ENCODE measurements at regions not wholly inside any gene's neighbourhood (a gene's known extent, or its start where the extent isn't known, plus 50 kb on each side); places are given as distances from the start of the nearest gene placed in this dataset.
A peak's percentile ranks its signal among the peaks of the same experiment; 100 is the strongest.

- Histone ChIP-seq H4K91ac (ENCODE audit: low read depth, low read length) (no peak overlapping the region), H3K23ac (ENCODE audit: low read length) (peak overlapping the region; percentile 47), H4K8ac (ENCODE audit: low read depth, low read length) (no peak overlapping the region), H4K12ac (ENCODE audit: low read depth, low read length) (no peak overlapping the region), H2BK12ac (ENCODE audit: low read length) (no peak overlapping the region), H2BK5ac (ENCODE audit: low read depth, low read length, poor library complexity) (no peak overlapping the region), H3K4me1 (ENCODE audit: control insufficient read depth in 1 of 2, insufficient read depth in 2 of 2, low read length in 2 of 2) (peaks cover 0 to 2% of the 10 kb centered on the region in 2 experiments), H3K27ac (ENCODE audit: low read depth, low read length) (no peak overlapping the region), H3K9me3 (ENCODE audit: insufficient read depth, low read depth, low read length) (no peaks in the 10 kb centered on the region), H3K4ac (ENCODE audit: low read depth, low read length) (no peak overlapping the region), H3K79me2 (ENCODE audit: control insufficient read depth, insufficient read depth, low read length, poor library complexity) (no peaks in the 10 kb centered on the region), H3K9ac (ENCODE audit: low read length) (no peak overlapping the region), H2BK120ac (ENCODE audit: insufficient read depth, low read length, poor library complexity) (no peak overlapping the region), H3K18ac (ENCODE audit: low read length) (no peak overlapping the region), H2AFZ (ENCODE audit: insufficient read depth, low read length, poor library complexity) (no peak overlapping the region), H3K36me3 (ENCODE audit: control insufficient read depth in 1 of 2, insufficient read depth in 2 of 2, low read length in 2 of 2) (no peaks in the 10 kb centered on the region), H3K14ac (ENCODE audit: low read length) (no peak overlapping the region), H3K27me3 (ENCODE audit: insufficient read depth, low read length) (no peaks in the 10 kb centered on the region), H2AK5ac (ENCODE audit: low read length) (no peak overlapping the region), H3K4me2 (ENCODE audit: low read length) (no peak overlapping the region), H3K4me3 (ENCODE audit: low read depth, low read length) (no peak overlapping the region), H3K79me1 (ENCODE audit: low read length) (peaks cover 2% of the 10 kb centered on the region)
- WGBS (ENCODE audit: extremely low coverage, insufficient coverage, insufficient read length) = no CpG with 5 or more reads among the region's 3 CpGs
- DNase-seq = no peak
Observed at GRCh38 chr7:46852795-46853194, 729.1 kb downstream of the TNS3 start.

- no peaks in the 10 kb centered on the region for H3K36me3 ChIP-seq (ENCODE audit: control insufficient read depth in 1 of 2, insufficient read depth in 2 of 2, low read length in 2 of 2)
- H3K23ac ChIP-seq (ENCODE audit: low read length) = peak overlapping the region; percentile 33
- H4K8ac ChIP-seq (ENCODE audit: low read depth, low read length) = no peak overlapping the region
- no peak overlapping the region for H2BK120ac ChIP-seq (ENCODE audit: insufficient read depth, low read length, poor library complexity)
- no peak overlapping the region for H2AFZ ChIP-seq (ENCODE audit: insufficient read depth, low read length, poor library complexity)
- DNase-seq = peak in 1 of 2 donors; percentile 34
- H3K27ac ChIP-seq (ENCODE audit: low read depth, low read length) = no peak overlapping the region
- no peak overlapping the region for H3K4me2 ChIP-seq (ENCODE audit: low read length)
- H4K91ac ChIP-seq (ENCODE audit: low read depth, low read length) = no peak overlapping the region
- no peak overlapping the region for H3K18ac ChIP-seq (ENCODE audit: low read length)
- peaks cover 2% of the 10 kb centered on the region for H3K79me1 ChIP-seq (ENCODE audit: low read length)
- no peaks in the 10 kb centered on the region for H3K79me2 ChIP-seq (ENCODE audit: control insufficient read depth, insufficient read depth, low read length, poor library complexity)
- WGBS (ENCODE audit: extremely low coverage, insufficient coverage, insufficient read length) = no CpG with 5 or more reads among the region's 10 CpGs
- no peaks in the 10 kb centered on the region for H3K27me3 ChIP-seq (ENCODE audit: insufficient read depth, low read length)
- H3K9me3 ChIP-seq (ENCODE audit: insufficient read depth, low read depth, low read length) = no peaks in the 10 kb centered on the region
- H3K4me1 ChIP-seq (ENCODE audit: control insufficient read depth in 1 of 2, insufficient read depth in 2 of 2, low read length in 2 of 2) = peaks cover 0 to 2% of the 10 kb centered on the region in 2 experiments
- no peak overlapping the region for H2BK5ac ChIP-seq (ENCODE audit: low read depth, low read length, poor library complexity)
- H3K4me3 ChIP-seq (ENCODE audit: low read depth, low read length) = no peak overlapping the region
- no peak overlapping the region for H2BK12ac ChIP-seq (ENCODE audit: low read length)
- H3K14ac ChIP-seq (ENCODE audit: low read length) = no peak overlapping the region
- H3K4ac ChIP-seq (ENCODE audit: low read depth, low read length) = no peak overlapping the region
- H2AK5ac ChIP-seq (ENCODE audit: low read length) = no peak overlapping the region
- H3K9ac ChIP-seq (ENCODE audit: low read length) = no peak overlapping the region
- no peak overlapping the region for H4K12ac ChIP-seq (ENCODE audit: low read depth, low read length)
Observed at GRCh38 chr7:46850563-46851330, 731.2 kb downstream of the TNS3 start.

- no peak overlapping the region for H2AFZ ChIP-seq (ENCODE audit: insufficient read depth, low read length, poor library complexity)
- no peak overlapping the region for H4K91ac ChIP-seq (ENCODE audit: low read depth, low read length)
- no peaks in the 10 kb centered on the region for H3K36me3 ChIP-seq (ENCODE audit: control insufficient read depth in 1 of 2, insufficient read depth in 2 of 2, low read length in 2 of 2)
- no peak overlapping the region for H4K12ac ChIP-seq (ENCODE audit: low read depth, low read length)
- no peak overlapping the region for H2BK12ac ChIP-seq (ENCODE audit: low read length)
- no peaks in the 10 kb centered on the region for H3K27me3 ChIP-seq (ENCODE audit: insufficient read depth, low read length)
- H3K9ac ChIP-seq (ENCODE audit: low read length) = no peak overlapping the region
- H2BK120ac ChIP-seq (ENCODE audit: insufficient read depth, low read length, poor library complexity) = no peak overlapping the region
- H3K4me2 ChIP-seq (ENCODE audit: low read length) = no peak overlapping the region
- no peak overlapping the region for H4K8ac ChIP-seq (ENCODE audit: low read depth, low read length)
- no peak overlapping the region for H3K14ac ChIP-seq (ENCODE audit: low read length)
- no peaks in the 10 kb centered on the region for H3K79me2 ChIP-seq (ENCODE audit: control insufficient read depth, insufficient read depth, low read length, poor library complexity)
- H3K4me3 ChIP-seq (ENCODE audit: low read depth, low read length) = no peak overlapping the region
- WGBS (ENCODE audit: extremely low coverage, insufficient coverage, insufficient read length) = no CpG with 5 or more reads among the region's 2 CpGs
- H3K23ac ChIP-seq (ENCODE audit: low read length) = no peak overlapping the region
- H2BK5ac ChIP-seq (ENCODE audit: low read depth, low read length, poor library complexity) = no peak overlapping the region
- no peak overlapping the region for H3K27ac ChIP-seq (ENCODE audit: low read depth, low read length)
- H3K9me3 ChIP-seq (ENCODE audit: insufficient read depth, low read depth, low read length) = no peaks in the 10 kb centered on the region
- H3K18ac ChIP-seq (ENCODE audit: low read length) = no peak overlapping the region
- DNase-seq = no peak
- peaks cover 0 to 2% of the 10 kb centered on the region in 2 experiments for H3K4me1 ChIP-seq (ENCODE audit: control insufficient read depth in 1 of 2, insufficient read depth in 2 of 2, low read length in 2 of 2)
- no peak overlapping the region for H2AK5ac ChIP-seq (ENCODE audit: low read length)
- no peaks in the 10 kb centered on the region for H3K79me1 ChIP-seq (ENCODE audit: low read length)
- H3K4ac ChIP-seq (ENCODE audit: low read depth, low read length) = no peak overlapping the region
Observed at GRCh38 chr7:46848944-46849343, 733.0 kb downstream of the TNS3 start.

GRCh38 chr7:46848311-46848710 is 733.6 kb downstream of the TNS3 start:
- no peaks in the 10 kb centered on the region for H3K36me3 ChIP-seq (ENCODE audit: control insufficient read depth in 1 of 2, insufficient read depth in 2 of 2, low read length in 2 of 2)
- H3K9ac ChIP-seq (ENCODE audit: low read length) = no peak overlapping the region
- no peak overlapping the region for H3K27ac ChIP-seq (ENCODE audit: low read depth, low read length)
- no peak overlapping the region for H3K4me2 ChIP-seq (ENCODE audit: low read length)
- no CpG with 5 or more reads among the region's 1 CpG for WGBS (ENCODE audit: extremely low coverage, insufficient coverage, insufficient read length)
- H3K79me1 ChIP-seq (ENCODE audit: low read length) = no peaks in the 10 kb centered on the region
- no peak overlapping the region for H3K23ac ChIP-seq (ENCODE audit: low read length)
- no peaks in the 10 kb centered on the region for H3K79me2 ChIP-seq (ENCODE audit: control insufficient read depth, insufficient read depth, low read length, poor library complexity)
- no peak overlapping the region for H3K4me3 ChIP-seq (ENCODE audit: low read depth, low read length)
- H2BK120ac ChIP-seq (ENCODE audit: insufficient read depth, low read length, poor library complexity) = no peak overlapping the region
- no peaks in the 10 kb centered on the region for H3K27me3 ChIP-seq (ENCODE audit: insufficient read depth, low read length)
- no peak overlapping the region for H4K12ac ChIP-seq (ENCODE audit: low read depth, low read length)
- H2AK5ac ChIP-seq (ENCODE audit: low read length) = no peak overlapping the region
- no peak overlapping the region for H4K8ac ChIP-seq (ENCODE audit: low read depth, low read length)
- H2BK12ac ChIP-seq (ENCODE audit: low read length) = no peak overlapping the region
- no peak overlapping the region for H3K4ac ChIP-seq (ENCODE audit: low read depth, low read length)
- no peak overlapping the region for H2AFZ ChIP-seq (ENCODE audit: insufficient read depth, low read length, poor library complexity)
- H4K91ac ChIP-seq (ENCODE audit: low read depth, low read length) = no peak overlapping the region
- no peak for DNase-seq
- peaks cover 0 to 2% of the 10 kb centered on the region in 2 experiments for H3K4me1 ChIP-seq (ENCODE audit: control insufficient read depth in 1 of 2, insufficient read depth in 2 of 2, low read length in 2 of 2)
- H3K9me3 ChIP-seq (ENCODE audit: insufficient read depth, low read depth, low read length) = no peaks in the 10 kb centered on the region
- H2BK5ac ChIP-seq (ENCODE audit: low read depth, low read length, poor library complexity) = no peak overlapping the region
- H3K14ac ChIP-seq (ENCODE audit: low read length) = no peak overlapping the region
- H3K18ac ChIP-seq (ENCODE audit: low read length) = no peak overlapping the region
